A172 (cell line): ENCODE measurements at regions not wholly inside any gene's neighbourhood (a gene's known extent, or its start where the extent isn't known, plus 50 kb on each side); places are given as distances from the start of the nearest gene placed in this dataset.
A peak's percentile ranks its signal among the peaks of the same experiment; 100 is the strongest.
"Not testable (repeated sequence)": the region's sequence is repeated elsewhere in the genome, so short reads cannot be mapped to it uniquely, and the experiment has no call there.

Source experiments
- DNase-seq: peaks from one replicate; pipeline ENCODE4 v3.0.0-alpha.2; 2015; ENCODE audit warnings: low spot score

DNA sequence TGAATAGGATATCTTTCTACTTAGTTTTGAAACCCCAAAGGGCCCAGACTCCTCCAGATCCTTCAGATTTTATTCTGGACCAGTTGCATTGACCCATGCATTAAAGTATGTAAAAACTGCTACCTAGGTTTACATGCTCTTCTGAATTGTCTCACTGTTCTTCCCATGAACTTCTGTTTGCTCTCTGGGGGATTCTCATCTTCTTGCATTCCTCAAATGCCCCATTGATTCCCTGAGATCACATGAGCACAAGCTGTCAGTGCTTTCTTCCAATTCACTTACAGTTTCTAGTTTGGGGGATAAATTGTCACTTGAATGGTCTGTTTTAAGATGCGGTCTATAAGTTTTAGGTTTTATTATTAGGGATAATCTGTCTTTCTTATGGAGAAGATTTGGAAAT, 188.9 kb upstream of the KIF2B start:
- DNase-seq: no peak

- no peak for DNase-seq
Observed at GRCh38 chr17:53631486-53631885, 191.2 kb upstream of the KIF2B start.

GRCh38 chr17:53630638-53631037, 192.1 kb upstream of the KIF2B start:
- DNase-seq: no peak

- DNase-seq: no peak
Observed at GRCh38 chr17:53630115-53630514, 192.6 kb upstream of the KIF2B start.

DNA sequence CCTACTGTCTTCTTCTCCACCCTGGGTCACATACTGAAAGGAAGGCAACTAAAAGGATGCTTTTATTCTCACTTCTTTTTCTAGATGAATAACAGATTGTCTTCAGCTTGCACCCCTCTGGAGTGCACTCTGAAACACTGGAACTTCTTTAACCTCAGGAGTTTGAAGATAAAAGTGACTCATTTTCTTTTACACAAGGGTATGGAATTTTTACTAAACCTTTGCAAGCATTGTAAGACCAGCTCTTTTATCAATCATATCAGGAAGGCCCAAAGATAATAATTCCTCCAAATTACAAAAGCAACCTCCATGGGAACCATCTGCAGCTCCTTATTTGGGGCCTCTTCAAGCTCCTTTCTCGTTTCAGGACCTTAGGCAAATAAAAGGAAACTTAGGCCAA, 193.5 kb upstream of the KIF2B start:
- peak; percentile 10 for DNase-seq

DNA sequence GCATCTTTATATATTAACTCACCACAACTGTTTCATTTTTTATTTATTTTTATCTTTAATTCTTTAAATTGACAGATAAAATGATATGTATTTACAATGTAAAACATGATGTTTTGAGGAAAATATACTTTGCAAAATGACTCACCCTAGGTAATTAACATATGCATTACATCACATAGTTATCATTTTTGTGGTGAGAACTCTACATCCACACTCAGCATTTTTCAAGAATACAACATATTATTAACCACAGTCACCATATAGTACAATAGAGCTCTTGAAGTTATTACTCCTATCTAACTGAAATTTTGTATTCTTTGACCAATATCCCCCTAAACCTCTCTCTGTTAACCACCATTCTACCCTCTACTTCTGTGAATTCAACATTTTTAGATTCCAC, 194.7 kb upstream of the KIF2B start:
- peak; percentile 71 for DNase-seq

DNA sequence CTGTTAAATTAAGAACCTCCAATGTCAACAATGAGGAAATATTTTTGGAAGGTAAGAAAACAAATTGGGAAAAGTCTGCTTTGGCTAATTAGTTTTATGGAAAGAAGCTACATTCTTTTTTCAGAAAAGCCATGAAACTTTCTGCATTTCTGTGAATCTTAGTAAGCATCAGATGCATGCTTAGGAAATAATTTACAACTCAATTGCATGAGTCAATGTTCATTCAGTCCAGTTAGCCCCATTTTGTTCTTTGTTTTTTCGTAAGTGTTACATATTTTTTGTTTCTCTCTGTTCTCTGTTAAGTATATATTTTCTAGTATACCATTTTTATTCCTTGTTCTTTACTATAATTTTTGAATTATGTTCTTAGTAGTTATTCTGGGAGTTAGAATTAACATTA, 195.2 kb upstream of the KIF2B start:
- DNase-seq: peak; percentile 75

DNA sequence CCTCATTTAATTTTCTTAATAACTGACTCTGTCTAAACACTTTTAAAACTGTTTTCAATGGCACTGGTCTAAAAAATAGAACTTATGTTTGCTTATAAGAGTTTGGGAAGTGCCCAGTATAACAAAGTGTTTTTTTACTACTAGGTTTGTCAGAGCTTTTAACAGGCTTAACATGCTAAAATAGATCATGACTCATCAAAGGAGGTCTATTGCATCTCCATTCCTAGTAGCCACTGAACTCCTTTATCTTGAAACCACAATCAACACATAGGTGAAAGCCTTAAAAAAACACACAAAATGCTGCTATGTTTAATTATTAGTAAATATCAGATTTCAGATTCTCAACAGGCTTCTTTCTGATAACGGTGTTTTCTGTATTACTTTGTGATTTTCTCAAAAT, 196.4 kb upstream of the KIF2B start:
- DNase-seq: peak; percentile 86

GRCh38 chr17:53619025-53619424, 203.7 kb upstream of the KIF2B start:
- no peak for DNase-seq

DNA sequence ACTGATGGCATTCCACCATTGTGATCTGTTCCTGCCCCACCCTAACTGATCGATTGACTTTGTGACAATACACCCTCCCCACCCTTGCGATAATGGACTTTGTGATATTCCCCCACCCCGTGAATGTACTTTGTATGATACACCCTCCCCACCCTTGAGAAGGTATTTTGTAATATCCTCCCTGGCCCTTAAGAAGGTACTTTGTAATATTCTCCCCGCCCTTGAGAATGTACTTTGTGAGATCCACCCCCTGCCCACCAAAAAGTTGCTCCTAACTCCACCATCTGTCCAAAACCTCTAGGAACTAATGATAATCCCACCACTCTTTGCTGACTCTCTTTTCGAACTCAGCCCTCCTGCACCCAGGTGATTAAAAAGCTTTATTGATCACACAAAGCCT, 214.5 kb upstream of the KIF2B start:
- DNase-seq: not testable (repeated sequence)

DNA sequence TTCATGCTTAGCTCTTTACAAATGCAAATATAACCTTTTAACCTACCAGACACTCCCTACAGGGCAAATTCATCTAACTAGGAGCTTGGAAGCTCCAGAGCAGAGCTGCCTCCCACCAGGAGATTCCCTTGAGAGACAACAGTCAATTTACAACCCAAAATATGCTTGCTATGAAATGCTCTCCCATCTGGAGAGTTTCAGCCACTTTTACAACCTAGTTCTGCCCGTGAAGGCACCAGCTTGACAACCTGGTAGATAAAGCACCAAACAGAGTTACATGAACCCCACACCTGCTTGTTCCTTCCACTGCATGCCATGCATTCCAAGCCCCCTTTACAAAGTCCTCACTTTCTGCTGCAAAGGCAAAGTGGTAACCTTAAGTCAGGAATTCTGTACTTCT, 215.3 kb upstream of the KIF2B start:
- DNase-seq: no peak

- no peak for DNase-seq
Observed at GRCh38 chr17:53588317-53588716, 234.4 kb upstream of the KIF2B start.

DNA sequence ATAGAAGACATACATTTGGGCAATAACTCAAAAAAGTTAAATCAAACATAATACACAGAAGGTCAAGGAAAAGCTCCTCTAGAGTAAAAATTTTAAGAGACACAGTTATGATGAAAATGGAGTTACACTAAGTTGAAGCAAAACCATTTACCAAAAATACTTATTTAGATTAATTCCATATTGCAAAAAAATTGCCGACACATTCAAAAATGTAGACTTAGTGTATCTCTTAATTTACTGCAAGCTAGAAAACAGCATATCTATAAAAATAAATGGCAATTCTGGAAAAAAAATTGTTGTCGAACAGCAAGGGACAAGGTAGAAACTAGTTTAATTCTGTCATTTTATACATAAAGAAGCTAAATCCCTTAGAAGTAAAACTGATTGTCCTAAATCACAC, 248.7 kb upstream of the KIF2B start:
- DNase-seq: no peak

- DNase-seq: no peak
Observed at GRCh38 chr17:53571342-53571741, 251.4 kb upstream of the KIF2B start.

DNA sequence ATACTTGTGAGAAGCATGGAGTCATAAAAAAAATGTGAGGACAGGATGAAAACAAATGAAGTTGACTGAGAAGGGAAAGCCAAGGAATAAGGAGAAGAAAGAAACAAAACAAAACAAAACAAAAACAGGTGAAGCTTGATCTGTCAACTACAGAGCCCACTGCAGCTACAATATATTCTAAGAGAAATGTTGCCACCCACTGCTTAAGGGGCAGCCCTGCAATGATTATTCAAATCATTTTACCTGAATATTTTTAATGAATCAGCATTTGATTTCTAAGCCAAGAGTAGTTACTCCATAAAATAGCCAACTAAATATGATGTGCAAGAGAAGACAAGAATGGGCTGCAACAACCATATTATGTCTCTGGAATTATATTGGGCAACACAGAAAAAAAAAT, 252.0 kb upstream of the KIF2B start:
- no peak for DNase-seq

GRCh38 chr17:53560953-53561352, 261.8 kb upstream of the KIF2B start:
- no peak for DNase-seq

- DNase-seq: no peak
Observed at GRCh38 chr17:53548252-53548651, 274.5 kb upstream of the KIF2B start.

- no peak for DNase-seq
Observed at GRCh38 chr17:53543472-53543871, 279.3 kb upstream of the KIF2B start.

DNA sequence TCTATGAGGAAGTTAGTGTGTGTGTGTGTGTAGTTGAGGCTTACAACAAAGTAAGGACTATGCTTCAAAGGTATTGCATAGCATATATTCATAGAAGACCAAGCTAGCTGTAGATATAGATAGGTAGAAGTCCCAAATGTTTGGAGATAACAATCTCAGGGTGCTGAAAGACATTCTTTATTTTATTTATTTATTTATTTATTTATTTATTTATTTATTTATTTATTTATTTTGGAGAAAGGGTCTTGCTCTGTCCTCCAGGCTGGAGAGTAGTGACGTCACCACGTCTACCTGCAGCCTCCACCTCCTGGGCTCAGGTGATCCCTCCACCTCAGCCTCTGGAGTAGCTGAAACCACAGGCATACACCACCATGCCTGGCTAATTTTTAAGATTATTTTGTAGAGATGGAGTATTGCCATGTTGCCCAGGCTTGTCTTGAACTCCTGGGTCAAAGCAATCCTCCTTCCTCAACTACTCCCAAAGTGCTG, 284.6 kb upstream of the KIF2B start:
- no peak for DNase-seq

- DNase-seq: no peak
Observed at GRCh38 chr17:53527473-53527872, 295.3 kb upstream of the KIF2B start.

DNA sequence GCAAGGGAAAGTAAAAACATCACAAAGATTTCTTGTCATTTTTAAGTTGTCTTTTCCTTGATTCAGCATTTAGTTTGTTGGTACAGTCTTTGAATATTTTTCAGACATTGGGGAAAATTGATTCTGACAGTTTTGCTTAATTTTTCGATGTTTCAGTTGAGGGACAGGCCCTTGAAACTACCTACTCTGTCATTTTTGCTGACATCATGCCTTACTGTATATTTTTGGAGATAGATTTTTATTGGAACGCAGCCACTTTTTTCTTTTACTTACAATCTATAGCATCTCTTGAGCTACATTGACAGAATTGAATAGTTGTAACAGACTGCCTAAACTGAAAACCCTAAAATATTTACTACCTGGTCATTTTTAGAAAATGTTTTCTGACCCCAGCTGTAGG, 297.1 kb upstream of the KIF2B start:
- DNase-seq: no peak

DNA sequence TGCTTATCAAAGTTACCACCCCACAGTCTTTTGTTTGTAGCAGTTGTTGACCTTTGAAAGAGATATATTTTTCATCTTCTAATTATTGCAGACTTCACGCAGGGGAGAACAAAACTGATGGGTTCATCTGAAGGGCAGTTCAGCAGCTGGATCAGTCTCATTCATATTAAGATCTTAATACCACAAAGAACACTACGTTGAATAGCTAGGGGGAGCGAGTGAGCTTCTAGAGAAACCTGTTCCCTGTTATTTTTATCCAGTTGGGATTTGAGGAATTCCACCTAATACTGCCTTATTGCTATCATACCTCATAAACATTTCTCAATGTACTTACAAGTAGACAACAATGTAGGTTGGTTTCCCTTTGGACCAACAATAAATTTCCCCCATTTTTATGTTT, 306.1 kb upstream of the KIF2B start:
- DNase-seq: peak; percentile 19

DNA sequence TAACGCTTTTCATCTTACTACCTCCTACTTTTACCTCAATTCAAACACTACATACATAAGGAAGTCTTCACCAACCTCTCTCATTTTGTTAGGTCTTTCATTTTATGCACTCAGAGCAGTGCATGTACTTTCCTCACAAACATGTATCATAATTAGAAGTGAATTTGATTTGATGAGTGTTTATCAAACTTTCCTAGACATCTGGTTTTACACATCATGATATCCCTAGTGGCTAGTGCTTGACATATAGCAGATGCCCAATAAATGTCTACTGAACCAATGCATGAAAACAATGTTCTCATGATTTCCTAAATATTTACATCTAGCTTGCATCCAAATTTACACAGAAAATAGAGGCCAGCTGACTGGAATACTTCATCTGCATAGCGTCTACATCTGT, 323.4 kb upstream of the KIF2B start:
- DNase-seq: no peak

DNA sequence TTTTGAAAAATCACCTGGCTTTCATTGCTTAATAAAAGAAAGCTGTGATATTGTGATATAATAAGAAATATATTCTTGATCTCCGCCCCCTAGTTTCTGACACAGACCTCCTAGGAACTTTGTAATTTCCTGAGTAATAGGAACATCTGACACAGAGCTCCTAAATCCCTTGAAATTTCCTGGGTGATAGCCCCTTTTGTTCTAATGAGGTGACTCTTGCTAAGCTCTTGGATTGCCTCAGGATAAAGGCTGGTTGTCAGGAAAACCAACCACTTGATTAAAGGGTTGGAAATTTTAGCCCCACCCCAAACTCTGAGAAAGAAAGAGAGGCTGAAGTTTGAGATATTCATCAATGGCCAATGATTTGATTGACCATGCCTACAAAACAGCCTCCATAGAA, 326.4 kb upstream of the KIF2B start:
- DNase-seq: no peak

DNA sequence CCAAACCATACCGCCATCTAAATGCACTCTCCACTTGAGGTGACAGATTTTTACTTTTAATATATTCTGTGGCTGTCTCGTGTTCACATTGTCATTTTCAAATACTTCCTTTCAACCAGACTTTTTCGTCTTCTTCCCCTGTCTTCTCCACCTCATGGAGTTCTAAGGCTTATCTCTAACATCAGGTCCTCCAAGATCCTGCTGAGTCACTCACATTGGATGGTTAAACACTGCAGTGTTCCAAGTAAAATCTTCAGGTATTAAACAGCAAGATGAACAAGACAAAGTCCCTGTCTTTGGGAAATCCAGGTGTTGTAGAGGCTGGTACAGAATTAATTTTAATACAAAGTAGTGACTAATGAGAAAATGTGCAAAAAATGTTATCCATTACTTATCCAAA, 330.2 kb upstream of the KIF2B start:
- DNase-seq: no peak
